Spleen (tissue), 11 donors: ENCODE measurements at regions not wholly inside any gene's neighbourhood (a gene's known extent, or its start where the extent isn't known, plus 50 kb on each side); places are given as distances from the start of the nearest gene placed in this dataset.

Experiments used
- DNase-seq: peaks from one replicate; pipeline ENCODE4 v3.0.0-alpha.2; 2020
- H3K27ac ChIP-seq, 8 donors: fragments of 200-600 bp; sonication (generic) in 7 of 8; 1 replicate in 4 of 8; 2 replicates in 4 of 8; pipeline versions ENCODE4 v1.5.0 to v1.8.0; 2016 to 2021; ENCODE audit warnings: inconsistent platforms in 4 of 8, mild to moderate bottlenecking in 4 of 8, moderate library complexity in 1 of 8
- H3K27me3 ChIP-seq, 7 donors: fragments of 200-600 bp; sonication (generic) in 6 of 7; replicated peaks in 1 of 7; 1 replicate in 4 of 7; 2 replicates in 3 of 7; pipeline versions ENCODE4 v1.5.0 to v1.8.0; 2016 to 2021; ENCODE audit warnings: inconsistent platforms in 3 of 7, mild to moderate bottlenecking in 1 of 7
- H3K36me3 ChIP-seq, 6 donors: fragments of 200-600 bp; sonication (generic) in 5 of 6; 1 replicate in 4 of 6; 2 replicates in 2 of 6; pipeline versions ENCODE4 v1.5.0 to v1.8.0; 2016 to 2021; ENCODE audit warnings: inconsistent platforms in 2 of 6
- H3K4me1 ChIP-seq, 6 donors: fragments of 200-600 bp; sonication (generic) in 5 of 6; 1 replicate in 3 of 6; 2 replicates in 3 of 6; pipeline versions ENCODE4 v1.5.0 to v1.8.0; 2016 to 2021; ENCODE audit warnings: inconsistent platforms in 3 of 6
- H3K4me3 ChIP-seq, 8 donors: fragments of 200-600 bp; sonication (generic) in 7 of 8; 1 replicate in 4 of 8; 2 replicates in 4 of 8; pipeline versions ENCODE4 v1.5.0 to v1.8.0; 2016 to 2021; ENCODE audit warnings: inconsistent platforms in 4 of 8, mild to moderate bottlenecking in 4 of 8, moderate library complexity in 2 of 8
- H3K9me3 ChIP-seq, 8 donors: fragments of 200-600 bp; sonication (generic) in 7 of 8; 1 replicate in 4 of 8; 2 replicates in 4 of 8; pipeline versions ENCODE4 v1.5.0 to v1.8.0; 2016 to 2021; ENCODE audit warnings: inconsistent platforms in 4 of 8
- CTCF ChIP-seq, 11 experiments: fragments of 200-600 bp in 7 of 11; fragments of 450-650 bp in 4 of 11; sonication (generic) in 4 of 11; IDR thresholded peaks in 8 of 11; conservative IDR thresholded peaks in 3 of 11; 1 replicate in 7 of 11; 2 replicates in 4 of 11; pipeline versions ENCODE4 v1.4.0 to v1.8.0; 2016 to 2021; ENCODE audit warnings: antibody characterized with exemption in 11 of 11, inconsistent platforms in 4 of 11, mild to moderate bottlenecking in 1 of 11
- POLR2A ChIP-seq, 3 donors: fragments of 450-650 bp; IDR thresholded peaks; one replicate each; pipeline ENCODE4 v1.5.1; 2017; ENCODE audit warnings: antibody characterized with exemption in 3 of 3, mild to moderate bottlenecking in 1 of 3
- POLR2AphosphoS5 ChIP-seq, 3 donors: sonication (generic); formaldehyde crosslinking; IDR thresholded peaks; one replicate each; pipeline ENCODE4 v1.5.1; 2017; ENCODE audit warnings: antibody characterized with exemption in 3 of 3
- WGBS, 5 donors: extraction: QIAGEN DNeasy Blood & Tissue Kit in 3 of 5; methylation state at CpG; one replicate each; pipeline versions ENCODE4 v1.1.5 to v1.1.7; 2013 to 2018; 5-methylcytosine and 5-hydroxymethylcytosine counted together
- intact Hi-C: fragments of 100-400 bp; cut with DNase I; formaldehyde crosslinking; loops from one replicate; pipeline ENCODE4 v1.15.0; 2023; ENCODE audit warnings: low total_unique reads
- donor health status: healthy with polysubstance abuse.
- donor health status: DM: no; HTN: no; CAD: no; lungs with moderate emphysema.
- donor health status: DM: no; HTN: no; CAD: no.
- donor health status: Bipolar disorder and iron deficiency.
- donor health status: healthy.
- donor health status: DM: no; HTN: no; CAD: no.
- donor health status: DM: yes; HTN: yes; CAD: no.

GRCh38 chr14:27314231-27314630 is 716.4 kb upstream of the NOVA1 start:
- H3K4me1 ChIP-seq: no peaks in the 10 kb centered on the region
- no peak overlapping the region for H3K4me3 ChIP-seq
- DNase-seq: no peak
- intact Hi-C loops: no loop called here
- no peak overlapping the region for H3K27ac ChIP-seq
- peaks cover 0 to 31% (median 21%) of the 10 kb centered on the region in 8 donors for H3K9me3 ChIP-seq
- TF ChIP-seq POLR2AphosphoS5 (IDR thresholded peaks at IDR 0.05) (no peak), POLR2A (IDR thresholded peaks at IDR 0.05) (no peak), CTCF (IDR thresholded peaks at IDR 0.05 in 8 of 11, conservative IDR thresholded peaks at IDR 0.05 in 3 of 11) (no peak)
- no peaks in the 10 kb centered on the region for H3K36me3 ChIP-seq
- H3K27me3 ChIP-seq: no peaks in the 10 kb centered on the region

- Histone ChIP-seq H3K27me3 (no peaks in the 10 kb centered on the region), H3K4me1 (no peaks in the 10 kb centered on the region), H3K4me3 (no peak overlapping the region), H3K27ac (no peak overlapping the region), H3K9me3 (peaks cover 0 to 21% (median 9%) of the 10 kb centered on the region in 8 donors), H3K36me3 (no peaks in the 10 kb centered on the region)
- no peak for TF ChIP-seq POLR2A (IDR thresholded peaks at IDR 0.05)
- no peak for TF ChIP-seq POLR2AphosphoS5 (IDR thresholded peaks at IDR 0.05)
- TF ChIP-seq CTCF (IDR thresholded peaks at IDR 0.05 in 8 of 11, conservative IDR thresholded peaks at IDR 0.05 in 3 of 11): no peak
- no peak for DNase-seq
- WGBS, 5 donors: 69 to 78% (median 74%) methylated on average over 4 of the region's 4 CpGs
- intact Hi-C loops: no loop called here
These were observed 717.6 kb upstream of the NOVA1 start for GRCh38 chr14:27315477-27315876.

- TF ChIP-seq CTCF (IDR thresholded peaks at IDR 0.05 in 8 of 11, conservative IDR thresholded peaks at IDR 0.05 in 3 of 11): no peak
- TF ChIP-seq POLR2AphosphoS5 (IDR thresholded peaks at IDR 0.05): no peak
- no peak for TF ChIP-seq POLR2A (IDR thresholded peaks at IDR 0.05)
- intact Hi-C loops: no loop called here
- Histone ChIP-seq H3K27me3 (no peaks in the 10 kb centered on the region), H3K36me3 (no peaks in the 10 kb centered on the region), H3K4me1 (no peaks in the 10 kb centered on the region), H3K9me3 (peaks cover 0 to 18% (median 7%) of the 10 kb centered on the region in 8 donors), H3K4me3 (no peak overlapping the region), H3K27ac (no peak overlapping the region)
- DNase-seq: no peak
These were observed 718.1 kb upstream of the NOVA1 start for GRCh38 chr14:27315947-27316346.

GRCh38 chr14:27318774-27319420 is 721.1 kb upstream of the NOVA1 start:
- Histone ChIP-seq H3K4me3 (no peak overlapping the region), H3K4me1 (no peaks in the 10 kb centered on the region), H3K36me3 (no peaks in the 10 kb centered on the region), H3K27me3 (no peaks in the 10 kb centered on the region), H3K9me3 (peaks cover 0 to 13% (median 5%) of the 10 kb centered on the region in 8 donors), H3K27ac (no peak overlapping the region)
- 60 to 80% (median 78%) methylated on average over 1 of the region's 1 CpG for WGBS, 5 donors
- TF ChIP-seq POLR2AphosphoS5 (IDR thresholded peaks at IDR 0.05): no peak
- no peak for TF ChIP-seq POLR2A (IDR thresholded peaks at IDR 0.05)
- no peak for TF ChIP-seq CTCF (IDR thresholded peaks at IDR 0.05 in 8 of 11, conservative IDR thresholded peaks at IDR 0.05 in 3 of 11)
- intact Hi-C loops: no loop called here
- DNase-seq: no peak
